DOHH2 (cell line): ENCODE measurements at regions not wholly inside any gene's neighbourhood (a gene's known extent, or its start where the extent isn't known, plus 50 kb on each side); places are given as distances from the start of the nearest gene placed in this dataset.

ENCODE experiments used
- H3F3A ChIP-seq: fragments of 200-600 bp; sonication (generic), shearing (Covaris generic); 2 replicates; pipeline ENCODE4 v1.6.0; 2016; ENCODE audit warnings: antibody characterized with exemption, mild to moderate bottlenecking; ENCODE audit not compliant: control insufficient read depth, insufficient read depth
- H3K27ac ChIP-seq: fragments of 200-600 bp; sonication (generic); 2 replicates; pipeline ENCODE4 v1.5.1; 2014; ENCODE audit warnings: low read depth, mild to moderate bottlenecking, low read length, moderate library complexity
- H3K27me3 ChIP-seq: fragments of 200-600 bp; sonication (generic); 2 replicates; pipeline ENCODE4 v1.6.1; 2014; ENCODE audit warnings: mild to moderate bottlenecking, low read length, mixed read lengths; ENCODE audit not compliant: control insufficient read depth
- H3K36me3 ChIP-seq: fragments of 200-600 bp; sonication (generic); 2 replicates; pipeline ENCODE4 v1.6.1; 2014; ENCODE audit warnings: mild to moderate bottlenecking, low read length, moderate library complexity, mixed read lengths; ENCODE audit not compliant: control insufficient read depth
- H3K4me1 ChIP-seq: fragments of 200-600 bp; sonication (generic); 2 replicates; pipeline ENCODE4 v1.6.1; 2014; ENCODE audit warnings: mild to moderate bottlenecking, low read length, mixed read lengths; ENCODE audit not compliant: control insufficient read depth
- H3K4me2 ChIP-seq: fragments of 200-600 bp; sonication (generic); 2 replicates; pipeline ENCODE4 v1.6.0; 2014; ENCODE audit warnings: mild to moderate bottlenecking, low read length, moderate library complexity
- H3K4me3 ChIP-seq: fragments of 200-600 bp; sonication (generic); 2 replicates; pipeline ENCODE4 v1.5.1; 2014; ENCODE audit warnings: mild to moderate bottlenecking, low read length, mixed read lengths
- H3K79me2 ChIP-seq: fragments of 200-600 bp; sonication (generic); 2 replicates; pipeline ENCODE4 v1.6.1; 2014; ENCODE audit warnings: mild to moderate bottlenecking, low read length, mixed read lengths; ENCODE audit not compliant: control insufficient read depth
- H3K9me2 ChIP-seq: fragments of 200-600 bp; sonication (generic); replicated peaks from 2 replicates; pipeline ENCODE4 v1.6.1; 2014; ENCODE audit warnings: mild to moderate bottlenecking, low read length, mixed read lengths; ENCODE audit not compliant: control insufficient read depth
- H3K9me3 ChIP-seq: fragments of 200-600 bp; sonication (generic); 2 replicates; pipeline ENCODE4 v1.6.1; 2014; ENCODE audit warnings: antibody characterized with exemption, low read length, mixed read lengths; ENCODE audit not compliant: control insufficient read depth, insufficient read depth
- H4K20me1 ChIP-seq: fragments of 200-600 bp; sonication (generic); 2 replicates; pipeline ENCODE4 v1.6.0; 2014; ENCODE audit warnings: low read depth, mild to moderate bottlenecking, antibody characterized with exemption, low read length, moderate library complexity; ENCODE audit not compliant: control insufficient read depth, insufficient read depth
- EZH2phosphoT487 ChIP-seq: fragments of 200-600 bp; sonication (generic); IDR thresholded peaks from 2 replicates; pipeline ENCODE4 v1.6.1; 2017; ENCODE audit warnings: borderline replicate concordance, mild to moderate bottlenecking, antibody characterized with exemption, low read length, moderate library complexity, mixed read lengths
- TF ChIP-seq, protein P1 (sequence below): fragments of 200-600 bp; sonication (generic); IDR thresholded peaks from one replicate; pipeline ENCODE4 v1.5.1; 2014; ENCODE audit warnings: antibody characterized with exemption, mild to moderate bottlenecking, low read depth, low read length; ENCODE audit not compliant: poor library complexity, severe bottlenecking

DNA sequence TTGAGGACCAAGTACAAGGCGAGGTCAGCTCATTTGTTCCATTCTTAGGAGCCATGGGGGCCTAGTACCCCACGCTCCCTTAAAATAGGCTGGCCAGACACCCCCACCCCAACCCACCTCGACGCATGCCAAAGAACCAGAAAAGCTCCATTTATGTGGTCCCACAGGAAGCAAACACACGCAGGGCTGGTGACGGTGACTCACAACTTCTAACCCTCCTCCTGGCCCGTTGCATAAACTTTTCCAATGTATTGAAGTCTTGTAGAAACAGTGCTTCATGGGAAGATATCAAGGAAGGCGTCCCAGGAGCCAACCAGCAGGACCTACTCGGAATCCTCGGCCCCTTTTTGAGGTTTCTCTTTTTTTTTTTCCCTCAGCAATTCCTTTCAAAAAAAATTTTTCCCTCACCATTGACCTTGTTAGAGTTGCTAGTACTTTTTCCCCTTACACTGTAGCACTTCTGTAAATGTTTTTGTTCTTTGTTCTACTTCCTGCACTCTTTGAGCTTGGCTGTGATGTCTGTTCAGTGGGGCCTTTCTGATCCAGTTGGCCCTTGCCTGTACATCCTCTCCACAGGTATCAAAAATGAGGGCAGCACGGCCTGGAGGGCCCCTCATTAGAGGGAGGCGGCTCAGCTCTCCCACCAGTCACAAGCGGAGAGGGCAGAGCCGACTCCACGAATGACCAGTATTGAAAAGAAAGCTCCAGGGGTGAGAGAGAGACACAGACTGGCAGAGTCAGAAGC is 208.3 kb downstream of the RGS9 start:
- no peak for TF ChIP-seq EZH2phosphoT487
- TF ChIP-seq, protein P1, sequence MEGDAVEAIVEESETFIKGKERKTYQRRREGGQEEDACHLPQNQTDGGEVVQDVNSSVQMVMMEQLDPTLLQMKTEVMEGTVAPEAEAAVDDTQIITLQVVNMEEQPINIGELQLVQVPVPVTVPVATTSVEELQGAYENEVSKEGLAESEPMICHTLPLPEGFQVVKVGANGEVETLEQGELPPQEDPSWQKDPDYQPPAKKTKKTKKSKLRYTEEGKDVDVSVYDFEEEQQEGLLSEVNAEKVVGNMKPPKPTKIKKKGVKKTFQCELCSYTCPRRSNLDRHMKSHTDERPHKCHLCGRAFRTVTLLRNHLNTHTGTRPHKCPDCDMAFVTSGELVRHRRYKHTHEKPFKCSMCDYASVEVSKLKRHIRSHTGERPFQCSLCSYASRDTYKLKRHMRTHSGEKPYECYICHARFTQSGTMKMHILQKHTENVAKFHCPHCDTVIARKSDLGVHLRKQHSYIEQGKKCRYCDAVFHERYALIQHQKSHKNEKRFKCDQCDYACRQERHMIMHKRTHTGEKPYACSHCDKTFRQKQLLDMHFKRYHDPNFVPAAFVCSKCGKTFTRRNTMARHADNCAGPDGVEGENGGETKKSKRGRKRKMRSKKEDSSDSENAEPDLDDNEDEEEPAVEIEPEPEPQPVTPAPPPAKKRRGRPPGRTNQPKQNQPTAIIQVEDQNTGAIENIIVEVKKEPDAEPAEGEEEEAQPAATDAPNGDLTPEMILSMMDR, result no peak
- H3K4me1 ChIP-seq, result no peaks in the 10 kb centered on the region
- H3K4me2 ChIP-seq, result no peak overlapping the region

DNA sequence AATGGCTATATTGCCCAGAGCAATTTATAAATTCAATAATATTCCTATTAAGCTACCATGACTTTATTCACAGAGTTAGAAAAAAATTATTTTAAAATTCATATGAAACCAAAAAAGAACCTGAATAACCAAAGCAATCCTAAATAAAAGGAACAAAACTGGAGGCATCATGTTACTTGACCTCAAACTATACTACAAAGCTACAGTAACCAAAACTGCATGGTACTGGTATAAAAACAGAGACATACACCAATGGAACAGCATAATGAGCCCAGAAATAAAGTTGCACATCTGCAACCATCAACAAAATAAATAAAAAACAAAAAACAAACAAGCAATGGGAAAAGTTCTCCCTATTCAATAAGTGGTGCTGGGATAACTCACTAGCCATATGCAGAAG is 203.2 kb downstream of the RGS9 start:
- Histone ChIP-seq H3K9me2 (no peaks in the 10 kb centered on the region), H3K4me2 (no peak overlapping the region), H3K27me3 (peaks cover 7% of the 10 kb centered on the region; the same call in 1 of the 2 replicates), H3F3A (no peaks in the 10 kb centered on the region), H3K27ac (no peak overlapping the region), H4K20me1 (no peaks in the 10 kb centered on the region), H3K4me1 (no peaks in the 10 kb centered on the region), H3K4me3 (no peak overlapping the region), H3K36me3 (no peaks in the 10 kb centered on the region), H3K79me2 (no peaks in the 10 kb centered on the region), H3K9me3 (peaks cover 2% of the 10 kb centered on the region; the same call in 1 of the 2 replicates)
- TF ChIP-seq EZH2phosphoT487, result no peak
- TF ChIP-seq, protein P1, result no peak

More for the DNA sequence above, 208.3 kb downstream of the RGS9 start:
- Histone ChIP-seq H3K4me3 (no peak overlapping the region), H4K20me1 (no peaks in the 10 kb centered on the region), H3F3A (no peaks in the 10 kb centered on the region), H3K27me3 (no peaks in the 10 kb centered on the region), H3K36me3 (no peaks in the 10 kb centered on the region), H3K9me2 (no peaks in the 10 kb centered on the region), H3K9me3 (0 out of 2 replicates have a peak, but pooled peaks cover 3% of the 10 kb centered on the region), H3K79me2 (no peaks in the 10 kb centered on the region), H3K27ac (no peak overlapping the region)

DNA sequence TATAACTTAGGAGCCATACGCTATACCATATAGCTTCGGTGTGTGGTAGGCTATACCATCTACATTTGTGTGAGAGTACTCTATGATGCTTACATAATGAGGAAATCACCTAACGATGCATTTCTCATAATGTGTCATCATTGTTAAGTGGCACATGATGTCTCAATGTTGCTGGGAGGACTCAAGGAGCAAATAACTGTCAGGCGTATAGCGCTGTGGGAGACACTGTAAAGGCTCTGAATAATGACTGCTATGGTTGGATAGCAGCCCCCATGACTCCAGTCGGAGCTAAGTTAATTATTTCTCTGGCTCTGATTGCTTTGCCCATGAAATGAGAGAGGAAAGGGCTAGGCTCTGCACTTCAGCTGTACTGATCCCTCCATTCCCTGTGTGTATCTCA is 197.2 kb downstream of the RGS9 start:
- TF ChIP-seq, protein P1, result no peak
- no peak for TF ChIP-seq EZH2phosphoT487
- Histone ChIP-seq H3K4me3 (no peak overlapping the region), H3K27me3 (peaks cover 8% of the 10 kb centered on the region; the same call in 1 of the 2 replicates), H3K4me1 (no peaks in the 10 kb centered on the region), H3K9me3 (peaks cover 2% of the 10 kb centered on the region; the same call in 1 of the 2 replicates), H3K9me2 (no peaks in the 10 kb centered on the region), H3K36me3 (no peaks in the 10 kb centered on the region), H4K20me1 (no peaks in the 10 kb centered on the region), H3F3A (no peaks in the 10 kb centered on the region), H3K4me2 (no peak overlapping the region), H3K79me2 (no peaks in the 10 kb centered on the region), H3K27ac (no peak overlapping the region)
